Lower lobe of right lung (tissue), 2 donors: ENCODE measurements at regions not wholly inside any gene's neighbourhood (a gene's known extent, or its start where the extent isn't known, plus 50 kb on each side); places are given as distances from the start of the nearest gene placed in this dataset.

Source experiments
- ATAC-seq, 2 donors: fragments of 200-7000 bp; cut with Tn5 transposase; one replicate each; pipeline ENCODE4 v1.9.1; 2020 to 2022; ENCODE audit warnings: mild to moderate bottlenecking in 2 of 2, moderate library complexity in 2 of 2
- DNase-seq: peaks from one replicate; pipeline ENCODE4 v3.0.0-alpha.2; 2020
- H3K27ac ChIP-seq: fragments of 200-600 bp; one replicate; pipeline ENCODE4 v1.8.0; 2022
- H3K27me3 ChIP-seq: fragments of 200-600 bp; one replicate; pipeline ENCODE4 v1.8.0; 2022; ENCODE audit warnings: low read depth
- H3K36me3 ChIP-seq: fragments of 200-600 bp; one replicate; pipeline ENCODE4 v1.8.0; 2022; ENCODE audit warnings: mild to moderate bottlenecking
- H3K4me1 ChIP-seq: fragments of 200-600 bp; one replicate; pipeline ENCODE4 v1.8.0; 2022
- H3K4me3 ChIP-seq: fragments of 200-600 bp; one replicate; pipeline ENCODE4 v1.8.0; 2022; ENCODE audit warnings: mild to moderate bottlenecking
- H3K9me3 ChIP-seq: fragments of 200-600 bp; one replicate; pipeline ENCODE4 v1.8.0; 2022
- CTCF ChIP-seq: fragments of 200-600 bp; IDR thresholded peaks from one replicate; pipeline ENCODE4 v1.8.0; 2022; ENCODE audit warnings: antibody characterized with exemption, mild to moderate bottlenecking
- intact Hi-C: fragments of 100-400 bp; cut with DNase I; formaldehyde crosslinking; loops from one replicate; pipeline ENCODE4 v1.11.0; 2022
- donor health status: DM: no; HTN: yes; CAD: no; lungs with severe emphysema.

- ATAC-seq: no peak
- TF ChIP-seq CTCF: no peak
- no peaks in the 10 kb centered on the region for H3K36me3 ChIP-seq
- no peaks in the 10 kb centered on the region for H3K4me1 ChIP-seq
- H3K27ac ChIP-seq: no peak overlapping the region
- no peak for DNase-seq
- intact Hi-C loops: no loop called here
- H3K27me3 ChIP-seq: no peaks in the 10 kb centered on the region
- no peak overlapping the region for H3K4me3 ChIP-seq
- H3K9me3 ChIP-seq: no peaks in the 10 kb centered on the region
Measured at GRCh38 chr1:59123081-59123681, 173.7 kb upstream of the FGGY start.

GRCh38 chr1:59124166-59124565 lies 172.7 kb upstream of the FGGY start:
- no peak overlapping the region for H3K27ac ChIP-seq
- intact Hi-C loops: no loop called here
- no peak for TF ChIP-seq CTCF
- no peaks in the 10 kb centered on the region for H3K36me3 ChIP-seq
- H3K9me3 ChIP-seq: no peaks in the 10 kb centered on the region
- no peak overlapping the region for H3K4me3 ChIP-seq
- no peak for ATAC-seq
- no peaks in the 10 kb centered on the region for H3K4me1 ChIP-seq
- no peak for DNase-seq
- H3K27me3 ChIP-seq: no peaks in the 10 kb centered on the region

- DNase-seq (no peak), ATAC-seq (no peak)
- H3K36me3 ChIP-seq: no peaks in the 10 kb centered on the region
- H3K4me1 ChIP-seq: no peaks in the 10 kb centered on the region
- no peak for TF ChIP-seq CTCF
- no peak overlapping the region for H3K27ac ChIP-seq
- no peaks in the 10 kb centered on the region for H3K9me3 ChIP-seq
- H3K4me3 ChIP-seq: no peak overlapping the region
- no peaks in the 10 kb centered on the region for H3K27me3 ChIP-seq
- intact Hi-C loops: no loop called here
Measured at GRCh38 chr1:59125154-59125553, 171.7 kb upstream of the FGGY start.

DNA sequence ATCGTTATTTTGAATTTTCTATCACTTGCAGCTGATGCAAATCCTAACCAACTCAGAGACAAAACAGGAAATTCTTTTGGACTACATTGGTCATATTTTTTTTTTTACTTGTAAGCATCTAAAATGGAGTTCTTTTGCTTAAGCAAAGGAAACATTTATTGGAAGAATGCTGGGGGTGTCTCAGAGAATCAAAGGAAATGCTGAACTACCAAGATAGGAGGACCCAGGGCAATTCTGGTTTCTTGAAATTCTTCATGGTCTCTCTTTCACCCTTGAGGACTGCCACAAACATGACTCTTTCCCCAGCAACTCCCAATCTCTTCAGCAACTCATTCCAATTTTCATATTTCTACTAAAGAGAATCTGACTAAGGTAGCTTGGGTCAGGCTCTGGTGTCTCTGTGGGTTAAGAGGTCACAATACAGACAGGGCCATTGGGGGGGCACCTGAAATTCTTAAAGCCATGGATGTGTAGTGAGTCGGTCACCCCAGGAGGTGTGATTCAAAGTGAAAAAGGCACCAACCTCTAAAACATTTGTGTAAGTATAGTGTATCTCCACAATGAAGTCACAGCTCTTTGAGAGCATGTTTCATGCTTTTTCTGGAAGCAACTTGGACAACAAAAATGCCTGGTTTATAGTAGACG lies 171.1 kb upstream of the FGGY start:
- no peaks in the 10 kb centered on the region for H3K4me1 ChIP-seq
- TF ChIP-seq CTCF: no peak
- H3K9me3 ChIP-seq: no peaks in the 10 kb centered on the region
- no peaks in the 10 kb centered on the region for H3K27me3 ChIP-seq
- DNase-seq: no peak
- H3K27ac ChIP-seq: no peak overlapping the region
- no peak overlapping the region for H3K4me3 ChIP-seq
- intact Hi-C loops: no loop called here
- no peak for ATAC-seq
- H3K36me3 ChIP-seq: no peaks in the 10 kb centered on the region

DNA sequence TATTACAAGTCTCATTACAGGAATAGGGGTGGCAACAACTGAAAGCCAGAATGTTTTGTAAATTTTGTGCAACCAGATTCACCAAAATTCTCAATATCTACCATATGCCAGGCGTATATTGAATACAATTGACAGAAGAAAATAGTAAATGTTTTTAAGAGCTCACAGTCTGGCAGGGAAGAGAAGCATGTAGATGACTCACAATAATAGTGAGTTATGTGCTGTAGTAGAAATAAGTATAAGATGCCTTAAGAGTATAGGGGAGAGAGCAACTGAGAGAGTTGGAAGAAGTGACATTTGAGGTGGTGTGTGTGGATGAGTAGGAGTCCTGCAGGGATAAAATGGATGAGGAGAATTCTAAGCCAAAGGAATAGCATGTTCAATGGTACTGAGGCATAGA lies 170.5 kb upstream of the FGGY start:
- ATAC-seq: no peak
- Histone ChIP-seq H3K4me1 (no peaks in the 10 kb centered on the region), H3K27ac (no peak overlapping the region), H3K36me3 (no peaks in the 10 kb centered on the region), H3K9me3 (no peaks in the 10 kb centered on the region), H3K4me3 (no peak overlapping the region), H3K27me3 (no peaks in the 10 kb centered on the region)
- TF ChIP-seq CTCF: no peak
- no peak for DNase-seq
- intact Hi-C loops: no loop called here
